Astrocyte of the cerebellum (primary cell): ENCODE measurements at regions not wholly inside any gene's neighbourhood (a gene's known extent, or its start where the extent isn't known, plus 50 kb on each side); places are given as distances from the start of the nearest gene placed in this dataset.

Experiments
- DNase-seq: peaks from one replicate; pipeline ENCODE4 v3.0.0-alpha.2; 2011; ENCODE audit warnings: low read depth
- H3K4me3 ChIP-seq: 2 replicates; pipeline ENCODE4 v1.5.1; 2011; ENCODE audit warnings: mild to moderate bottlenecking, low read depth, low read length, moderate library complexity
- in situ Hi-C: cut with HindIII; loops from 2 replicates; pipeline ENCODE4 v1.10.0; 2017; ENCODE audit warnings: low sequenced_read_pairs
- TF ChIP-seq, protein P1 (sequence below): IDR thresholded peaks from 2 replicates; pipeline ENCODE4 v1.5.1; 2012; ENCODE audit warnings: low read length, low read depth, moderate library complexity, mild to moderate bottlenecking; ENCODE audit errors: missing control alignments

DNA sequence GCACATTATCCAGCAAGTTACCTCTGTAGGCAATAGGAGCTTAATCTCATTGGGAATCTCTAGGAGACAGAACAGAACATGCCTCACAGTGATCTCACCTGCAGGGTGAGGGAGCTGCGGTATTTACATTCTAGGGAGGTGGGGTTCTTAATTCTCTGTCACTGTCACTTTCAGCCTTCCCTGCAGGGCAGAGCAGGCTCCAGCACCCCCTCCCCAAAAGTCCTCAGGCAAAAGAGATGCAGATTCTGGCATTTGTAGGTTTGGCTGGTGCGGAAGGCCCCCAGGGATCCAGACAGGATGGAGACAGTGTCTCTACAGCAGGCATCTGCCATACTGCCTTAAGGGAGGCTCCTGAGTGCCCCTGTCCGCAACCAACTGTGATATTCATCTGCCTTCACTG, 166.4 kb upstream of the ATP6AP2 start:
- in situ Hi-C loops = no loop called here
- no peak overlapping the region for H3K4me3 ChIP-seq
- TF ChIP-seq, protein P1, sequence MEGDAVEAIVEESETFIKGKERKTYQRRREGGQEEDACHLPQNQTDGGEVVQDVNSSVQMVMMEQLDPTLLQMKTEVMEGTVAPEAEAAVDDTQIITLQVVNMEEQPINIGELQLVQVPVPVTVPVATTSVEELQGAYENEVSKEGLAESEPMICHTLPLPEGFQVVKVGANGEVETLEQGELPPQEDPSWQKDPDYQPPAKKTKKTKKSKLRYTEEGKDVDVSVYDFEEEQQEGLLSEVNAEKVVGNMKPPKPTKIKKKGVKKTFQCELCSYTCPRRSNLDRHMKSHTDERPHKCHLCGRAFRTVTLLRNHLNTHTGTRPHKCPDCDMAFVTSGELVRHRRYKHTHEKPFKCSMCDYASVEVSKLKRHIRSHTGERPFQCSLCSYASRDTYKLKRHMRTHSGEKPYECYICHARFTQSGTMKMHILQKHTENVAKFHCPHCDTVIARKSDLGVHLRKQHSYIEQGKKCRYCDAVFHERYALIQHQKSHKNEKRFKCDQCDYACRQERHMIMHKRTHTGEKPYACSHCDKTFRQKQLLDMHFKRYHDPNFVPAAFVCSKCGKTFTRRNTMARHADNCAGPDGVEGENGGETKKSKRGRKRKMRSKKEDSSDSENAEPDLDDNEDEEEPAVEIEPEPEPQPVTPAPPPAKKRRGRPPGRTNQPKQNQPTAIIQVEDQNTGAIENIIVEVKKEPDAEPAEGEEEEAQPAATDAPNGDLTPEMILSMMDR = no peak
- DNase-seq = no peak

DNA sequence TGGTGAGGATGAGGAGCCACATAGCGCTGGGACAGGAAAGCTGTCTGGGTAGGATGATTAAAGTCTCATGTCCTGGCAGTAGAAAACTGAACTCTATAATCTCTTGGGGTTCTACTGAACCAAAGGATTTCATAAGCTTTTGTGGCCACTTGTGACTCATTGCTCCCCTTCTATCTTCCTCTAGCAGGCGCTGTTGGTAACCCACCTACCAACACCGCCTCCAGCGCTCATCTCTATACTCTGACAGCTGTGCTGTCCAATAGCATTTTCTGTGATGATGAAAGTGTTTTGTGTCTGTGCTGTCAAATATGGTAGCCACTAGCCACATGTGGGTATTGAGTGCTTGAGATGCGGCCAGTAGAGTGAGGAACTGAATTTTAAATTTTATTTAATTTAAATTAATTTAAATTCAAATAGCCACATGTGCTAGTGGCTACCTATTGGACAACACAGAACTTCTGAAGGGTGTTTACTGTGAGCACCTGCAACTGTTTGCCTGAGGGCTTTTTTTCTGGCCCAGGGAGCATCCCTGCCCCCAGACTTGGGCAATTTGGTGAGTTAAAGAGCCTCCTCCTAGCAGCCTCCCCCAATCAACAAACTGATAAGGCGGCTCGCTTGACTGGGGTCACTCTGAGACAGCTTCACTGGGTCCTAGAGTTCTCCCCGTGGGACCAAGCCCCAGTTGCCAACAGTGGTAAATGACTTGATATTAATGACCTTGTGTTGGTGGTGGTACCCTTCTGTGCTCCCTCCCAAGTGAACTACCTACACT, 169.2 kb upstream of the ATP6AP2 start:
- in situ Hi-C loops = no loop called here
- DNase-seq = no peak
- TF ChIP-seq, protein P1 = no peak
- H3K4me3 ChIP-seq = no peak overlapping the region

DNA sequence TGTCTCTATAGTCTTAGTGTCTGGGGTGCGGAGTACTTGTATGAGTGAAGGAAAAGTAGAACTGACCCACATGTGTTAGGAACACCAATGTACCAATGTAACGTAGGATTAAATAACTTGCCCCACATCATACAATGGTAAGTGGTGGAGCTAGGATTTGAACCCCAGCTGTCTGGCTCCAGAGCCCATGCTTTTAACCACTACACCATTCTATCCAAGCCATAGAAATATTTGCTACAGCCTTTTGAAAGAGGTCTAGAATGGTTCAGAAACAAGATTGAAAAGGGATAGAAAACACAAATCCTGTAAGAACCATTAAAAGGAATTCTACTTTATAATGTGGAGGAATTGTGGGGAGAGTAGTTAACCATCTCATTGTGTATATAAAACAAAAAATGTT, 169.9 kb upstream of the ATP6AP2 start:
- no peak overlapping the region for H3K4me3 ChIP-seq
- DNase-seq = no peak
- TF ChIP-seq, protein P1 = no peak
- in situ Hi-C loops = no loop called here

DNA sequence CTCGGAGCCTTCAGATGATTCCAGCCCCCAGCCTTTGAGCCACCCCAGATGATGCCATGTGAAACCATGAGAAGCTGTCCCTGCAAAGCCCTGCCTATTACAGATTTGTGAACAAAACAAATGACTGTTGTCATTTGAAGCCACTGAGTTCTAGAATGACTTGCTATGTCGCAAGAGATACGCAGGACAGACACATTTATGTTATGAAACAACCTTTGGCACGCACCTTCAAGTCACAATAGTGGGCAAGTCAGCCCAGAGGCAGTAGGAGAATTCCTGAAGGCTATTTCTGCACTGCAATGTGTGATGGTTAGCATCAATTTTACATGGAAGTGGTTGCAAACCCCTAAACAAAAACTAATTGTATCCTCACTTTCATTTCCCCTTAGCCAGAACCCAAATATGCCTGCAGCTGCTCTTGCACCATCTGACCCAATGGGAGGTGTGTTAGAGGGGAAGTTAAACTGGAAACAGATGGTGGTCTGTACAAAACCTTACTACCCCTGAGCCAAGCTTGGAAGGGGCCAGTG, 174.4 kb upstream of the ATP6AP2 start:
- in situ Hi-C loops = no loop called here
- DNase-seq = no peak
- H3K4me3 ChIP-seq = no peak overlapping the region
- TF ChIP-seq, protein P1 = no peak

DNA sequence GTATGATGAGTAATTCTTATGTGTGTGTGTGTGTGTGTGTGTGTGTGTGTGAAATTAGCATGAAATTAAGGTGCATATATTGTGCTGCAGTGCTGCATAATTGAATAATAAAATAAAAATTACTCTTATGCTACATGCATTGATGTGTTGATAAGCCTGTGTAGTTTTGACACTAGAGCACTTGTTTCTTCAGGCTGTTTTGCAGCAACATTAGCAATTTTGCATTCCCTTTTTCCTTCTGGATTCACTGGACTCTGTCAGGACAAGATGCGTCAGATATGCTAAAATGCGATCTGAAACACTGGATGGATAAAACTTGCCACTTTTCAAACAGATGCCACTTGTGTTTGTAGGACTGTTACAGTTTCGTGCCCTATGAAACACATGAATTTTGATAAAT, 175.4 kb upstream of the ATP6AP2 start:
- DNase-seq = no peak
- H3K4me3 ChIP-seq = no peak overlapping the region

DNA sequence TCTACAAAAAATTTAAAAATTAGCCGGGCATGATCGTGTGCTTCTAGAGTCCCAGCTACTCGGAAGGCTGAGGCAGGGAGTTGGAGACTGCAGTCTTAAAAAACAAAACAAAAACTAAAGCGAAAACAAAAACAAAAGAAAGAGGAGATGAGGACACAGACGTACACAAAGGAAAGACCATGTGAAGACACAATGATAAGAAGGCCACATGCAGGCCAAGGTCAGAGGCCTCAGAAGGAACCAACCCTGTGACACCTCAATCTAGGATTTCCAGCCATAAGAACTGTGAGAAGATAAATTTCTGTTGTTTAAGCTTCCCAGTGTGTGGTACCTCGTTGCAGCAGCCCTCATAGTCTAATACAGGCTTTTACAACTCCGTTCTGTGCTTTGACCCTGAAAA, 177.0 kb upstream of the ATP6AP2 start:
- TF ChIP-seq, protein P1 = no peak
- DNase-seq = no peak
- H3K4me3 ChIP-seq = no peak overlapping the region
- in situ Hi-C loops = no loop called here

More for the DNA sequence above, 175.4 kb upstream of the ATP6AP2 start:
- in situ Hi-C loops = no loop called here
- TF ChIP-seq, protein P1 = no peak
